ENCODE measurements at regions not wholly inside any gene's neighbourhood (a gene's known extent, or its start where the extent isn't known, plus 50 kb on each side); places are given as distances from the start of the nearest gene placed in this dataset.

GRCh38 chr9:31807574-31808256 is 576.7 kb upstream of the ACO1 start:
- DNase-seq (ENCODE audit: low read depth) = no peak
- H3K27me3 ChIP-seq (ENCODE audit: control insufficient read depth, insufficient read depth, low read length) = no peaks in the 10 kb centered on the region
- TF ChIP-seq CTCF (IDR thresholded peaks at IDR 0.05; ENCODE audit: insufficient read depth, low read length, poor library complexity, severe bottlenecking) = no peak
- no peaks in the 10 kb centered on the region for H3K36me3 ChIP-seq (ENCODE audit: control insufficient read depth, insufficient read depth, low read length)
- H3K4me3 ChIP-seq (ENCODE audit: low read depth, low read length) = no peak overlapping the region

- no peak for TF ChIP-seq CTCF (IDR thresholded peaks at IDR 0.05; ENCODE audit: insufficient read depth, low read length, poor library complexity, severe bottlenecking)
- no peak for DNase-seq (ENCODE audit: low read depth)
- Histone ChIP-seq H3K4me3 (ENCODE audit: low read depth, low read length) (no peak overlapping the region), H3K27me3 (ENCODE audit: control insufficient read depth, insufficient read depth, low read length) (no peaks in the 10 kb centered on the region), H3K36me3 (ENCODE audit: control insufficient read depth, insufficient read depth, low read length) (no peaks in the 10 kb centered on the region)
Observed at GRCh38 chr9:31808766-31809165, 575.7 kb upstream of the ACO1 start.

- Histone ChIP-seq H3K36me3 (ENCODE audit: control insufficient read depth, insufficient read depth, low read length) (no peaks in the 10 kb centered on the region), H3K4me3 (ENCODE audit: low read depth, low read length) (no peak overlapping the region), H3K27me3 (ENCODE audit: control insufficient read depth, insufficient read depth, low read length) (no peaks in the 10 kb centered on the region)
- no peak for TF ChIP-seq CTCF (IDR thresholded peaks at IDR 0.05; ENCODE audit: insufficient read depth, low read length, poor library complexity, severe bottlenecking)
- DNase-seq (ENCODE audit: low read depth) = no peak
Observed at GRCh38 chr9:31820426-31820825, 564.0 kb upstream of the ACO1 start.

GRCh38 chr9:31821583-31821982 is 562.9 kb upstream of the ACO1 start:
- no peak for DNase-seq (ENCODE audit: low read depth)
- Histone ChIP-seq H3K4me3 (ENCODE audit: low read depth, low read length) (no peak overlapping the region), H3K36me3 (ENCODE audit: control insufficient read depth, insufficient read depth, low read length) (no peaks in the 10 kb centered on the region), H3K27me3 (ENCODE audit: control insufficient read depth, insufficient read depth, low read length) (no peaks in the 10 kb centered on the region)
- TF ChIP-seq CTCF (IDR thresholded peaks at IDR 0.05; ENCODE audit: insufficient read depth, low read length, poor library complexity, severe bottlenecking) = no peak

- DNase-seq (ENCODE audit: low read depth) = no peak
- TF ChIP-seq CTCF (IDR thresholded peaks at IDR 0.05; ENCODE audit: insufficient read depth, low read length, poor library complexity, severe bottlenecking) = no peak
- no peaks in the 10 kb centered on the region for H3K27me3 ChIP-seq (ENCODE audit: control insufficient read depth, insufficient read depth, low read length)
- no peaks in the 10 kb centered on the region for H3K36me3 ChIP-seq (ENCODE audit: control insufficient read depth, insufficient read depth, low read length)
- no peak overlapping the region for H3K4me3 ChIP-seq (ENCODE audit: low read depth, low read length)
Observed at GRCh38 chr9:31823365-31823764, 561.1 kb upstream of the ACO1 start.

GRCh38 chr9:31824860-31825259 is 559.6 kb upstream of the ACO1 start:
- TF ChIP-seq CTCF (IDR thresholded peaks at IDR 0.05; ENCODE audit: insufficient read depth, low read length, poor library complexity, severe bottlenecking) = no peak
- no peak overlapping the region for H3K4me3 ChIP-seq (ENCODE audit: low read depth, low read length)

More at GRCh38 chr9:31824860-31825259, 559.6 kb upstream of the ACO1 start:
- no peaks in the 10 kb centered on the region for H3K27me3 ChIP-seq (ENCODE audit: control insufficient read depth, insufficient read depth, low read length)
- no peaks in the 10 kb centered on the region for H3K36me3 ChIP-seq (ENCODE audit: control insufficient read depth, insufficient read depth, low read length)
- no peak for DNase-seq (ENCODE audit: low read depth)

Data from kidney epithelial cell (primary cell).